OCI-LY1 (cell line): ENCODE measurements at regions not wholly inside any gene's neighbourhood (a gene's known extent, or its start where the extent isn't known, plus 50 kb on each side); places are given as distances from the start of the nearest gene placed in this dataset.

Experiments
- H2AFZ ChIP-seq: fragments of 200-600 bp; sonication (generic), shearing (Covaris generic); 2 replicates; pipeline ENCODE4 v1.6.0; 2014; ENCODE audit warnings: antibody characterized with exemption, mild to moderate bottlenecking, low read length
- H3F3A ChIP-seq: fragments of 200-600 bp; sonication (generic), shearing (Covaris generic); 2 replicates; pipeline ENCODE4 v1.6.0; 2014; ENCODE audit warnings: mild to moderate bottlenecking, antibody characterized with exemption, low read length, moderate library complexity; ENCODE audit not compliant: insufficient read depth
- H3K27ac ChIP-seq: fragments of 200-600 bp; sonication (generic); 2 replicates; pipeline ENCODE4 v1.5.1; 2014; ENCODE audit warnings: low read length, mixed run types, mild to moderate bottlenecking, low read depth; ENCODE audit not compliant: poor library complexity, severe bottlenecking
- H3K27me3 ChIP-seq: fragments of 200-600 bp; sonication (generic); 2 replicates; pipeline ENCODE4 v1.6.0; 2014; ENCODE audit warnings: antibody characterized with exemption, mild to moderate bottlenecking, low read length, moderate library complexity; ENCODE audit not compliant: insufficient read depth
- H3K36me3 ChIP-seq: fragments of 200-600 bp; sonication (generic); 2 replicates; pipeline ENCODE4 v1.6.1; 2014; ENCODE audit warnings: mild to moderate bottlenecking, antibody characterized with exemption, low read length, moderate library complexity, mixed read lengths; ENCODE audit not compliant: insufficient read depth
- H3K4me1 ChIP-seq: fragments of 200-600 bp; sonication (generic); 2 replicates; pipeline ENCODE4 v1.5.1; 2014; ENCODE audit warnings: mild to moderate bottlenecking, low read length, moderate library complexity; ENCODE audit not compliant: insufficient read depth, severe bottlenecking
- H3K4me2 ChIP-seq: fragments of 200-600 bp; sonication (generic), shearing (Covaris generic); 2 replicates; pipeline ENCODE4 v1.6.1; 2014; ENCODE audit warnings: low read length
- H3K4me3 ChIP-seq: fragments of 200-600 bp; sonication (generic); 2 replicates; pipeline ENCODE4 v1.5.1; 2014; ENCODE audit warnings: low read length, low read depth, mild to moderate bottlenecking, mixed read lengths; ENCODE audit not compliant: poor library complexity, severe bottlenecking
- H3K79me2 ChIP-seq: fragments of 200-600 bp; shearing (Covaris generic); 2 replicates; pipeline ENCODE4 v1.6.1; 2016; ENCODE audit warnings: mixed run types, low read length, mixed read lengths; ENCODE audit not compliant: insufficient read depth
- H3K9ac ChIP-seq: fragments of 200-600 bp; sonication (generic), shearing (Covaris generic); 2 replicates; pipeline ENCODE4 v1.6.1; 2014; ENCODE audit warnings: mild to moderate bottlenecking, low read length, mixed read lengths
- H3K9me2 ChIP-seq: fragments of 200-600 bp; sonication (generic), shearing (Covaris generic); 2 replicates; pipeline ENCODE4 v1.6.1; 2014; ENCODE audit warnings: low read depth, mild to moderate bottlenecking, low read length, mixed read lengths
- H3K9me3 ChIP-seq: fragments of 200-600 bp; shearing (Covaris generic); 2 replicates; pipeline ENCODE4 v1.6.1; 2014; ENCODE audit warnings: low read length, mixed read lengths
- H4K20me1 ChIP-seq: fragments of 200-600 bp; sonication (generic), shearing (Covaris generic); 2 replicates; pipeline ENCODE4 v1.6.0; 2016; ENCODE audit warnings: mild to moderate bottlenecking, low read length; ENCODE audit not compliant: insufficient read depth
- CTCF ChIP-seq: fragments of 200-600 bp; sonication (generic), shearing (Covaris generic); IDR thresholded peaks from 2 replicates; pipeline ENCODE4 v1.5.1; 2017; ENCODE audit warnings: mild to moderate bottlenecking, antibody characterized with exemption, low read length, moderate library complexity, mixed read lengths
- EZH2 ChIP-seq: fragments of 200-600 bp; sonication (generic), shearing (Covaris generic); IDR thresholded peaks from 2 replicates; pipeline ENCODE4 v1.8.0; 2017; ENCODE audit warnings: borderline replicate concordance, mixed run types, mild to moderate bottlenecking, antibody characterized with exemption, low read length, moderate library complexity, mixed read lengths

DNA sequence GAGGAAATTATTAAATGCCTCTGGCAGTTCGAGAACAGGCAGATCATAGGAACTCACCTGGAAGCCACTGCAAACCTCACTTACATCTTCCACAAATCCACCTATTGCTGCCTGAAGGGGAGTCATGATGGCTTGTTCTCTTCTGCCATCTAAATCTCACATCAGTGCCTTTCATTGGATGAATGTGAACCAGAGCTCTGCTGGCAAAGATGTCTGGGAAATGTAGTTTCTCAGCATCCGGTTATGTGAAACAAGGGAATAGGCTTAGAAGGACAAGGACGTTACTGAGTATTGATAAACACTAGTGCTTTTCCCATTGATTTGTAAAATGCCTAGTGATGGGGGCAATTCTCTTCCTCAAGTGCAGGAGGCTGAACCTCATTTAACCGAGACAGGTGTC, 483.3 kb downstream of the ARHGEF28 start:
- H3K27me3 ChIP-seq = no peaks in the 10 kb centered on the region
- no peak overlapping the region for H3K9ac ChIP-seq
- no peaks in the 10 kb centered on the region for H3K9me3 ChIP-seq
- TF ChIP-seq EZH2 = no peak
- no peak for TF ChIP-seq CTCF
- no peaks in the 10 kb centered on the region for H4K20me1 ChIP-seq
- no peaks in the 10 kb centered on the region for H3F3A ChIP-seq
- H3K4me2 ChIP-seq = no peak overlapping the region
- H3K36me3 ChIP-seq = no peaks in the 10 kb centered on the region
- H3K27ac ChIP-seq = no peak overlapping the region
- no peak overlapping the region for H3K4me3 ChIP-seq
- H3K79me2 ChIP-seq = no peaks in the 10 kb centered on the region
- H3K4me1 ChIP-seq = no peaks in the 10 kb centered on the region
- no peaks in the 10 kb centered on the region for H3K9me2 ChIP-seq
- H2AFZ ChIP-seq = no peak overlapping the region

DNA sequence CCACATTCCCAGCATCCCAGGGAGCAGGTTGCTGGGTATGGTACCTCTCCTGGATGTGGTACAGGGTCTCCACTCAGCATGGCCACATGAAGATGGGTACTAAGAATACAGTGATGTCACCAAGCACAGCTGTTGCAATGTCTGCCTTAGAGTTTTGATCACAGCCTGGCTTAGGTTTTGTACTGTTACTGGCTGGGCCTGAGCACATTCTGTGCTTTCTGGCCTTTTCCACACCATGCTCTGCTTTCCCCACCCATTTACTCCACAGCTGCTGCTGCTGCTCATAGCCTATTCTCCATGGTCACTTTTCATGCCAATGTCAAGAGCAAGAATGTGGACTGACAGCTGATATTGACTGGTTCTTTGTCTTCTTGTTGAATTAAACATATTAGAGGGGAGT, 481.9 kb downstream of the ARHGEF28 start:
- no peaks in the 10 kb centered on the region for H3F3A ChIP-seq
- H3K9me3 ChIP-seq = no peaks in the 10 kb centered on the region
- TF ChIP-seq CTCF (no peak), EZH2 (no peak)
- H3K4me2 ChIP-seq = no peak overlapping the region
- H3K79me2 ChIP-seq = no peaks in the 10 kb centered on the region
- H3K4me3 ChIP-seq = no peak overlapping the region
- H3K27ac ChIP-seq = no peak overlapping the region
- H3K36me3 ChIP-seq = no peaks in the 10 kb centered on the region
- no peaks in the 10 kb centered on the region for H3K9me2 ChIP-seq
- H3K27me3 ChIP-seq = no peaks in the 10 kb centered on the region
- H2AFZ ChIP-seq = no peak overlapping the region
- no peaks in the 10 kb centered on the region for H3K4me1 ChIP-seq
- no peaks in the 10 kb centered on the region for H4K20me1 ChIP-seq
- no peak overlapping the region for H3K9ac ChIP-seq

GRCh38 chr5:74105126-74105780, 479.3 kb downstream of the ARHGEF28 start:
- Histone ChIP-seq H3K27ac (no peak overlapping the region), H3K9me2 (no peaks in the 10 kb centered on the region), H3K4me1 (no peaks in the 10 kb centered on the region), H2AFZ (no peak overlapping the region), H3K27me3 (no peaks in the 10 kb centered on the region), H3K9ac (no peak overlapping the region), H3K79me2 (no peaks in the 10 kb centered on the region), H3K9me3 (no peaks in the 10 kb centered on the region), H3K36me3 (no peaks in the 10 kb centered on the region), H3F3A (no peaks in the 10 kb centered on the region), H4K20me1 (no peaks in the 10 kb centered on the region), H3K4me3 (no peak overlapping the region), H3K4me2 (no peak overlapping the region)
- TF ChIP-seq EZH2 = no peak
- TF ChIP-seq CTCF = no peak
